Neural progenitor cell (in vitro differentiated cells): ENCODE measurements at regions not wholly inside any gene's neighbourhood (a gene's known extent, or its start where the extent isn't known, plus 50 kb on each side); places are given as distances from the start of the nearest gene placed in this dataset.

Experiments used
- DNase-seq: peaks from one replicate; pipeline ENCODE4 v3.0.0-alpha.2; 2016; ENCODE audit warnings: low spot score
- H2AFZ ChIP-seq: fragments of 200-600 bp; sonication (generic); replicated peaks from 2 replicates; pipeline ENCODE4 v1.6.1; 2016; ENCODE audit warnings: antibody characterized with exemption
- H3F3A ChIP-seq: fragments of 200-600 bp; sonication (generic); 2 replicates; pipeline ENCODE4 v1.6.1; 2016; ENCODE audit warnings: antibody characterized with exemption, low read depth
- H3K27ac ChIP-seq: fragments of 200-600 bp; sonication (generic); 2 replicates; pipeline ENCODE4 v1.5.1; 2016; ENCODE audit warnings: mild to moderate bottlenecking
- H3K27me3 ChIP-seq: fragments of 200-600 bp; sonication (generic); 2 replicates; pipeline ENCODE4 v1.6.1; 2016; ENCODE audit warnings: mild to moderate bottlenecking, moderate library complexity
- H3K36me3 ChIP-seq: fragments of 200-600 bp; sonication (generic); 2 replicates; pipeline ENCODE4 v1.5.1; 2016
- H3K4me1 ChIP-seq: fragments of 200-600 bp; sonication (generic); 2 replicates; pipeline ENCODE4 v1.6.1; 2016; ENCODE audit warnings: mixed run types
- H3K4me2 ChIP-seq: fragments of 200-600 bp; sonication (generic); 2 replicates; pipeline ENCODE4 v1.6.1; 2016
- H3K4me3 ChIP-seq: fragments of 200-600 bp; sonication (generic); 2 replicates; pipeline ENCODE4 v1.5.1; 2016
- H3K79me2 ChIP-seq: fragments of 200-600 bp; sonication (generic); 2 replicates; pipeline ENCODE4 v1.6.1; 2016; ENCODE audit warnings: low read depth
- H3K9ac ChIP-seq: fragments of 200-600 bp; sonication (generic); 2 replicates; pipeline ENCODE4 v1.6.1; 2016
- H3K9me3 ChIP-seq: fragments of 200-600 bp; sonication (generic); 2 replicates; pipeline ENCODE4 v1.5.1; 2016; ENCODE audit warnings: low read depth
- H4K20me1 ChIP-seq: fragments of 200-600 bp; sonication (generic); 2 replicates; pipeline ENCODE4 v1.6.1; 2016; ENCODE audit warnings: low read depth
- H3K27ac Mint-ChIP-seq: 3 replicates; pipeline ENCODE4 v1.8.0; 2021; ENCODE audit warnings: mixed read lengths
- H3K27me3 Mint-ChIP-seq: 2 replicates; pipeline ENCODE4 v1.8.0; 2022; ENCODE audit warnings: low read depth, mild to moderate bottlenecking, inconsistent platforms, moderate library complexity, mixed read lengths; ENCODE audit not compliant: insufficient read depth
- H3K36me3 Mint-ChIP-seq: 3 replicates; pipeline ENCODE4 v1.8.0; 2021; ENCODE audit warnings: mixed read lengths
- H3K4me1 Mint-ChIP-seq: 3 replicates; pipeline ENCODE4 v1.8.0; 2021; ENCODE audit warnings: mixed read lengths
- H3K4me3 Mint-ChIP-seq: 3 replicates; pipeline ENCODE4 v1.8.0; 2021; ENCODE audit warnings: mild to moderate bottlenecking, moderate library complexity, mixed read lengths
- H3K9me3 Mint-ChIP-seq: 3 replicates; pipeline ENCODE4 v1.8.0; 2020; ENCODE audit warnings: mixed read lengths
- CTCF ChIP-seq: fragments of 200-600 bp; sonication (generic); IDR thresholded peaks from 2 replicates; pipeline ENCODE4 v1.5.1; 2017; ENCODE audit warnings: antibody characterized with exemption, mild to moderate bottlenecking
- EZH2 ChIP-seq: fragments of 200-600 bp; sonication (generic); IDR thresholded peaks from 2 replicates; pipeline ENCODE4 v1.6.1; 2017; ENCODE audit warnings: antibody characterized with exemption, mild to moderate bottlenecking, moderate library complexity
- EZH2phosphoT487 ChIP-seq: fragments of 200-600 bp; sonication (generic); IDR thresholded peaks from 2 replicates; pipeline ENCODE4 v1.6.1; 2017; ENCODE audit warnings: antibody characterized with exemption

- H3K4me1 Mint-ChIP-seq: no peaks in the 10 kb centered on the region
- Histone ChIP-seq H3K27ac (no peak overlapping the region), H3F3A (peaks cover 14% of the 10 kb centered on the region), H3K79me2 (no peaks in the 10 kb centered on the region), H2AFZ (no peak overlapping the region), H3K4me3 (no peak overlapping the region), H3K4me2 (no peak overlapping the region), H3K36me3 (no peaks in the 10 kb centered on the region), H3K9ac (no peak overlapping the region), H3K4me1 (no peaks in the 10 kb centered on the region), H3K27me3 (peaks cover 36% of the 10 kb centered on the region), H4K20me1 (peaks cover 8% of the 10 kb centered on the region), H3K9me3 (no peaks in the 10 kb centered on the region)
- no peak for DNase-seq
- no peak overlapping the region for H3K27ac Mint-ChIP-seq
- TF ChIP-seq EZH2phosphoT487 (no peak), CTCF (no peak), EZH2 (no peak)
- H3K27me3 Mint-ChIP-seq: peaks cover 19% of the 10 kb centered on the region
- H3K9me3 Mint-ChIP-seq: no peaks in the 10 kb centered on the region
- H3K4me3 Mint-ChIP-seq: no peak overlapping the region
- no peaks in the 10 kb centered on the region for H3K36me3 Mint-ChIP-seq
These were observed 220.7 kb downstream of the ENGASE start for GRCh38 chr17:79295307-79295706.

GRCh38 chr17:79294459-79295071 lies 219.9 kb downstream of the ENGASE start:
- Histone ChIP-seq H2AFZ (no peak overlapping the region), H3K4me2 (no peak overlapping the region), H3K36me3 (no peaks in the 10 kb centered on the region), H3K4me1 (no peaks in the 10 kb centered on the region), H3F3A (peaks cover 14% of the 10 kb centered on the region), H3K79me2 (no peaks in the 10 kb centered on the region), H3K9ac (no peak overlapping the region), H4K20me1 (peaks cover 8% of the 10 kb centered on the region), H3K9me3 (no peaks in the 10 kb centered on the region), H3K4me3 (no peak overlapping the region), H3K27ac (no peak overlapping the region), H3K27me3 (peaks cover 36% of the 10 kb centered on the region)
- Mint-ChIP-seq H3K4me1 (no peaks in the 10 kb centered on the region), H3K9me3 (no peaks in the 10 kb centered on the region), H3K4me3 (no peak overlapping the region), H3K36me3 (no peaks in the 10 kb centered on the region), H3K27me3 (peaks cover 22% of the 10 kb centered on the region), H3K27ac (no peak overlapping the region)
- peak; percentile 92 for DNase-seq
- TF ChIP-seq EZH2phosphoT487: no peak
- TF ChIP-seq EZH2: no peak
- TF ChIP-seq CTCF: no peak

- Histone ChIP-seq H2AFZ (no peak overlapping the region), H3K36me3 (no peaks in the 10 kb centered on the region), H3K9me3 (no peaks in the 10 kb centered on the region), H3K4me1 (no peaks in the 10 kb centered on the region), H3K4me3 (no peak overlapping the region), H3K79me2 (no peaks in the 10 kb centered on the region), H3F3A (peaks cover 14% of the 10 kb centered on the region), H3K9ac (no peak overlapping the region), H3K27me3 (peaks cover 36% of the 10 kb centered on the region), H4K20me1 (peaks cover 8% of the 10 kb centered on the region), H3K27ac (no peak overlapping the region), H3K4me2 (no peak overlapping the region)
- Mint-ChIP-seq H3K27me3 (peaks cover 23% of the 10 kb centered on the region), H3K36me3 (no peaks in the 10 kb centered on the region), H3K4me1 (no peaks in the 10 kb centered on the region), H3K4me3 (no peak overlapping the region), H3K27ac (no peak overlapping the region), H3K9me3 (no peaks in the 10 kb centered on the region)
- no peak for DNase-seq
- TF ChIP-seq EZH2phosphoT487: no peak
- no peak for TF ChIP-seq CTCF
- TF ChIP-seq EZH2: no peak
These were observed 217.9 kb downstream of the ENGASE start for GRCh38 chr17:79292501-79292900.
